Kidney epithelial cell (primary cell): ENCODE measurements at regions not wholly inside any gene's neighbourhood (a gene's known extent, or its start where the extent isn't known, plus 50 kb on each side); places are given as distances from the start of the nearest gene placed in this dataset.

Experiments used
- DNase-seq: peaks from one replicate; pipeline ENCODE4 v3.0.0-alpha.2; 2010; ENCODE audit warnings: low read depth
- H3K27me3 ChIP-seq: 2 replicates; pipeline ENCODE4 v1.6.0; 2011; ENCODE audit warnings: low read length; ENCODE audit not compliant: control insufficient read depth, insufficient read depth
- H3K36me3 ChIP-seq: 2 replicates; pipeline ENCODE4 v1.5.1; 2011; ENCODE audit warnings: low read length; ENCODE audit not compliant: control insufficient read depth, insufficient read depth
- H3K4me3 ChIP-seq: 2 replicates; pipeline ENCODE4 v1.5.1; 2011; ENCODE audit warnings: low read depth, mild to moderate bottlenecking, control low read depth, low read length
- TF ChIP-seq, protein P1 (sequence below): IDR thresholded peaks from 2 replicates; pipeline ENCODE4 v1.5.1; 2011; ENCODE audit warnings: mild to moderate bottlenecking, moderate library complexity, low read length, control low read depth, inconsistent platforms; ENCODE audit not compliant: insufficient read depth, poor library complexity, severe bottlenecking

DNA sequence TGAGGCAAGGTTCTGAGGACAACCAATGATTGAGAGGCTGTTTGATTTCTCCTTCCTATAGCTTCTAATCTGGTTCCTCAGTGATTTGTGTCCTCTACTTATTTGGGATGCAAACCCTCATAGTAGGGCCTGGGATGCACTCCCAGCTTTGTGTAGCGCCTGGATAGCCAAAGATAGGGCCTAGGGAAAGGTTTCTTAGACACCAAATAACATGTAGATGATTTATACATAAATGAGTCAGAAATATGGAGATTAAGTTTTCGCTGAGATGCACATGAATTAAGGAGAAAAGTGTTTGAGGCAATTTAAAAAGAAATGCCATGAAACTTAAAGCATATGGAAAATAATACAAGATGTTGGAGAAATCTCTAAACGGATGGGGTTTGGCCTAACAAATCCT lies 66.0 kb upstream of the LMO4 start:
- no peak overlapping the region for H3K4me3 ChIP-seq
- TF ChIP-seq, protein P1, sequence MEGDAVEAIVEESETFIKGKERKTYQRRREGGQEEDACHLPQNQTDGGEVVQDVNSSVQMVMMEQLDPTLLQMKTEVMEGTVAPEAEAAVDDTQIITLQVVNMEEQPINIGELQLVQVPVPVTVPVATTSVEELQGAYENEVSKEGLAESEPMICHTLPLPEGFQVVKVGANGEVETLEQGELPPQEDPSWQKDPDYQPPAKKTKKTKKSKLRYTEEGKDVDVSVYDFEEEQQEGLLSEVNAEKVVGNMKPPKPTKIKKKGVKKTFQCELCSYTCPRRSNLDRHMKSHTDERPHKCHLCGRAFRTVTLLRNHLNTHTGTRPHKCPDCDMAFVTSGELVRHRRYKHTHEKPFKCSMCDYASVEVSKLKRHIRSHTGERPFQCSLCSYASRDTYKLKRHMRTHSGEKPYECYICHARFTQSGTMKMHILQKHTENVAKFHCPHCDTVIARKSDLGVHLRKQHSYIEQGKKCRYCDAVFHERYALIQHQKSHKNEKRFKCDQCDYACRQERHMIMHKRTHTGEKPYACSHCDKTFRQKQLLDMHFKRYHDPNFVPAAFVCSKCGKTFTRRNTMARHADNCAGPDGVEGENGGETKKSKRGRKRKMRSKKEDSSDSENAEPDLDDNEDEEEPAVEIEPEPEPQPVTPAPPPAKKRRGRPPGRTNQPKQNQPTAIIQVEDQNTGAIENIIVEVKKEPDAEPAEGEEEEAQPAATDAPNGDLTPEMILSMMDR: no peak
- no peak for DNase-seq
- no peaks in the 10 kb centered on the region for H3K36me3 ChIP-seq
- H3K27me3 ChIP-seq: no peaks in the 10 kb centered on the region

- TF ChIP-seq, protein P1: no peak
- no peak overlapping the region for H3K4me3 ChIP-seq
- no peaks in the 10 kb centered on the region for H3K27me3 ChIP-seq
- DNase-seq: no peak
- no peaks in the 10 kb centered on the region for H3K36me3 ChIP-seq
These were observed 65.4 kb upstream of the LMO4 start for GRCh38 chr1:87263281-87263680.

DNA sequence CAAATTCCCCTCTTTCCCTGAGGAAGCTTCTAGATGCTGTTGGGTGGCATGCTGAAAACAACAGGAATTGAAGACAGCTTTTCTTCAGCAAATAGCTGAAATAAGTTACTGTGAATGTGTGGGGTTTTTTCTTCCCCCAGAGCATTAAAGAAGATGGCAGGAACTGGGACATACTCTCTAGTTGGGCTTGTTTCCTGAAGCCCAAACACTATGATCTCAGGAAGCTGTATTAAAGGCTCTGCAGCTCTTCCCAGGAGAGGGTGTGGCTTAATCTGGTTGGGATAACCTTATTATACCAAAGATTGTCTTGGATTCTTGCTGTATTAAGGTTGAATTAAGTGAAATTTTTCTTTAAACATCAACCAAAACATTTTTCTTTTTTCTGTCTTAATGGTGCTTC lies 64.9 kb upstream of the LMO4 start:
- Histone ChIP-seq H3K36me3 (no peaks in the 10 kb centered on the region), H3K27me3 (no peaks in the 10 kb centered on the region), H3K4me3 (no peak overlapping the region)
- DNase-seq: no peak
- TF ChIP-seq, protein P1: no peak

- no peak overlapping the region for H3K4me3 ChIP-seq
- TF ChIP-seq, protein P1: no peak
- no peaks in the 10 kb centered on the region for H3K27me3 ChIP-seq
- no peak for DNase-seq
- H3K36me3 ChIP-seq: no peaks in the 10 kb centered on the region
These were observed 63.7 kb upstream of the LMO4 start for GRCh38 chr1:87264976-87265375.

GRCh38 chr1:87265786-87266185 lies 62.9 kb upstream of the LMO4 start:
- no peaks in the 10 kb centered on the region for H3K36me3 ChIP-seq
- no peaks in the 10 kb centered on the region for H3K27me3 ChIP-seq
- no peak for DNase-seq
- no peak overlapping the region for H3K4me3 ChIP-seq
- TF ChIP-seq, protein P1: no peak

DNA sequence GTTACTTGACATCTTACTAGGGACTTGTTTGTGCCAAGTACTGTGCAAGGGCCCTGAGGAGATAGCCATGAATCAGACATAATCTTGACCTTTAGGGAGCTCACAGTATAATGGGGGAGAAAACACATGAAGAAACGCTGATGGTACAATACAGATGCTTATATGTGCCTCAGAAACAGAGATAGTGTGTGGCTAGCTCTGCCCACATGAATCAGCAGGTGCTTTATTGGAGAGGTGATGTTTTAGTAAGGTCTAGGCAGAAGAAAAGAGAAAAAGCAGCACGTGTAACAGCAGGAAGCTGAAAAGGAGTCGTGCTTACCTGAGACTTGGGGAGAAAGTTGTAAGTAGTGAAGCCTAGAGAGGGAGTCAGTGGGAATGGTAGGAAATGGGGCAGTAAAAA lies 60.6 kb upstream of the LMO4 start:
- Histone ChIP-seq H3K36me3 (no peaks in the 10 kb centered on the region), H3K27me3 (no peaks in the 10 kb centered on the region), H3K4me3 (no peak overlapping the region)
- TF ChIP-seq, protein P1: no peak
- DNase-seq: no peak
